A549 (cell line): ENCODE measurements at regions not wholly inside any gene's neighbourhood (a gene's known extent, or its start where the extent isn't known, plus 50 kb on each side); places are given as distances from the start of the nearest gene placed in this dataset.

ENCODE experiments used
- ATAC-seq, 2 experiments: fragments of 200-7000 bp in 1 of 2; fragments of >200 bp in 1 of 2; cut with Nextera tagmentation in 1 of 2; cut with Tn5 transposase in 1 of 2; 3 replicates each; pipeline versions ENCODE4 v1.8.0 to v1.9.1; 2018 to 2020; ENCODE audit warnings: mild to moderate bottlenecking in 1 of 2, moderate library complexity in 1 of 2
- CTCF ChIA-PET: fragments of 300-600 bp; sonication (Branson Sonifier 250); formaldehyde crosslinking; extraction: SDS; loops from one replicate; lab custom pipeline; 2021; ENCODE audit warnings: antibody characterized with exemption, inconsistent platforms; lab: Yijun Ruan, JAX
- POLR2A ChIA-PET: fragments of 350-600 bp; formaldehyde crosslinking; extraction: SDS; loops from one replicate; lab custom pipeline; 2021; ENCODE audit warnings: antibody characterized with exemption, inconsistent platforms; lab: Yijun Ruan, JAX
- DNase-seq, 2 experiments: peaks; one replicate each; pipeline versions ENCODE4 v3.0.0 to v3.0.0-alpha.2; 2011 to 2016; ENCODE audit warnings: low read depth in 1 of 2, low spot score in 1 of 2
- FAIRE-seq: peaks from 2 replicates; lab custom pipeline; 2011; peaks lifted over from hg19 to GRCh38; lab: Jason Lieb, UNC
- H3K27ac ChIP-seq, 2 experiments: fragments of >200 bp; sonication (Bioruptor Twin); formaldehyde crosslinking; 3 replicates each; pipeline ENCODE4 v1.5.1; 2016 to 2017
- H3K4me1 ChIP-seq: fragments of >200 bp; sonication (Bioruptor Twin); formaldehyde crosslinking; 3 replicates; pipeline ENCODE4 v1.6.1; 2016
- H3K4me2 ChIP-seq: fragments of >200 bp; sonication (Bioruptor Twin); formaldehyde crosslinking; 3 replicates; pipeline ENCODE4 v1.6.1; 2016
- H3K4me3 ChIP-seq: fragments of >200 bp; sonication (Bioruptor Twin); formaldehyde crosslinking; 3 replicates; pipeline ENCODE4 v1.5.1; 2016
- H3K9me3 ChIP-seq: fragments of >200 bp; sonication (Bioruptor Twin); formaldehyde crosslinking; 3 replicates; pipeline ENCODE4 v1.6.1; 2016
- BHLHE40 ChIP-seq: IDR thresholded peaks from 2 replicates; pipeline ENCODE4 v1.6.1; 2012; ENCODE audit warnings: low read depth, low read length, inconsistent platforms
- CBX2 ChIP-seq: fragments of 200-600 bp; sonication (generic); IDR thresholded peaks from 2 replicates; pipeline ENCODE4 v1.6.1; 2016; ENCODE audit warnings: low read depth, mild to moderate bottlenecking, borderline replicate concordance
- CEBPB ChIP-seq, 2 experiments: fragments of >200 bp in 1 of 2; sonication (Bioruptor Twin) in 1 of 2; formaldehyde crosslinking in 1 of 2; IDR thresholded peaks; 2 replicates each; pipeline ENCODE4 v1.6.1; 2012 to 2016
- CHD4 ChIP-seq: fragments of 200-600 bp; sonication (generic); IDR thresholded peaks from 2 replicates; pipeline ENCODE4 v1.6.1; 2016; ENCODE audit warnings: antibody characterized with exemption, mild to moderate bottlenecking, borderline replicate concordance
- EP300 ChIP-seq, 2 experiments: fragments of >200 bp; sonication (Bioruptor Twin); formaldehyde crosslinking; IDR thresholded peaks; 2 replicates in 1 of 2; 3 replicates in 1 of 2; pipeline ENCODE4 v1.6.1; 2016 to 2017
- ESRRA ChIP-seq: fragments of 150-350 bp; IDR thresholded peaks from 2 replicates; pipeline ENCODE4 v1.6.1; 2014; ENCODE audit warnings: mild to moderate bottlenecking, low read length, borderline replicate concordance
- FOSL2 ChIP-seq, 2 experiments: fragments of 450-650 bp in 1 of 2; fragments of >200 bp in 1 of 2; sonication (Bioruptor Twin) in 1 of 2; formaldehyde crosslinking; IDR thresholded peaks; 2 replicates each; pipeline versions ENCODE4 v1.5.0 to v1.6.1; 2016 to 2020; ENCODE audit warnings: mild to moderate bottlenecking in 1 of 2, moderate library complexity in 1 of 2
- GATA3 ChIP-seq: IDR thresholded peaks from 2 replicates; pipeline ENCODE4 v1.6.1; 2012; ENCODE audit warnings: borderline replicate concordance
- HEYL ChIP-seq: fragments of 250-450 bp; sonication (Bioruptor Pico); IDR thresholded peaks from 2 replicates; pipeline ENCODE4 v1.8.0; 2021; ENCODE audit warnings: mild to moderate bottlenecking, moderate library complexity
- HOXA7 ChIP-seq: fragments of 250-450 bp; sonication (Bioruptor Pico); IDR thresholded peaks from 2 replicates; pipeline ENCODE4 v1.5.0; 2020; ENCODE audit warnings: mild to moderate bottlenecking, moderate library complexity
- HOXB5 ChIP-seq: fragments of 250-450 bp; sonication (Bioruptor Pico); IDR thresholded peaks from 2 replicates; pipeline ENCODE4 v1.5.0; 2020; ENCODE audit warnings: mild to moderate bottlenecking, moderate library complexity
- MAFK ChIP-seq: fragments of 450-650 bp; IDR thresholded peaks from 2 replicates; pipeline ENCODE4 v1.6.1; 2014; ENCODE audit not compliant: partially characterized antibody
- NFE2L2 ChIP-seq: fragments of 150-350 bp; conservative IDR thresholded peaks from 2 replicates; pipeline ENCODE4 v1.6.1; 2014; ENCODE audit warnings: low read length
- NPAS2 ChIP-seq: fragments of 250-450 bp; sonication (Bioruptor Pico); IDR thresholded peaks from 2 replicates; pipeline ENCODE4 v1.8.0; 2022; ENCODE audit warnings: mild to moderate bottlenecking, moderate library complexity, borderline replicate concordance
- NR3C1 ChIP-seq: fragments of >200 bp; sonication (Bioruptor Twin); formaldehyde crosslinking; IDR thresholded peaks from 3 replicates; pipeline ENCODE4 v1.6.1; 2017
- PHF8 ChIP-seq: fragments of 200-600 bp; sonication (generic); IDR thresholded peaks from 2 replicates; pipeline ENCODE4 v1.6.1; 2016; ENCODE audit warnings: low read depth, mild to moderate bottlenecking, antibody characterized with exemption, moderate library complexity, borderline replicate concordance
- POLR2A ChIP-seq: IDR thresholded peaks from 2 replicates; pipeline ENCODE4 v1.6.1; 2012; ENCODE audit warnings: mild to moderate bottlenecking, low read length
- RFX5 ChIP-seq: fragments of 450-650 bp; IDR thresholded peaks from 2 replicates; pipeline ENCODE4 v1.7.1; 2014; ENCODE audit warnings: antibody characterized with exemption, mild to moderate bottlenecking, moderate library complexity
- RNF2 ChIP-seq: fragments of 200-600 bp; sonication (generic); IDR thresholded peaks from 2 replicates; pipeline ENCODE4 v1.6.1; 2016; ENCODE audit warnings: low read depth, mild to moderate bottlenecking, antibody characterized with exemption, moderate library complexity, borderline replicate concordance
- SMC3 ChIP-seq: fragments of >200 bp; sonication (Bioruptor Twin); formaldehyde crosslinking; IDR thresholded peaks from 3 replicates; pipeline ENCODE4 v1.6.1; 2018; ENCODE audit warnings: inconsistent platforms
- TFCP2L1 ChIP-seq: fragments of 250-450 bp; sonication (Bioruptor Pico); IDR thresholded peaks from 2 replicates; pipeline ENCODE4 v1.5.0; 2021; ENCODE audit warnings: mild to moderate bottlenecking
- TP53 ChIP-seq: fragments of 250-450 bp; sonication (Bioruptor Pico); IDR thresholded peaks from 2 replicates; pipeline ENCODE4 v1.5.0; 2021; ENCODE audit warnings: mild to moderate bottlenecking, moderate library complexity
- ZFP36 ChIP-seq: fragments of 450-650 bp; IDR thresholded peaks from 2 replicates; pipeline ENCODE4 v1.6.1; 2014; ENCODE audit warnings: borderline replicate concordance; ENCODE audit not compliant: partially characterized antibody
- WGBS: methylation state at CpG from one replicate; pipeline ENCODE4 v1.1.6; 2017; ENCODE audit errors: missing lambda C conversion rate; 5-methylcytosine and 5-hydroxymethylcytosine counted together
- TF ChIP-seq, protein P1 (sequence below): fragments of >200 bp; sonication (Bioruptor Twin); formaldehyde crosslinking; IDR thresholded peaks from 2 replicates; pipeline ENCODE4 v1.6.1; 2016
- TF ChIP-seq, protein P2 (sequence below): IDR thresholded peaks from 2 replicates; pipeline ENCODE4 v1.6.1; 2012
- TF ChIP-seq, protein P3 (sequence below): fragments of 250-450 bp; sonication (Bioruptor Pico); IDR thresholded peaks from 2 replicates; pipeline ENCODE4 v1.5.0; 2021; ENCODE audit warnings: mild to moderate bottlenecking, moderate library complexity, borderline replicate concordance
- TF ChIP-seq, protein P4 (sequence below): fragments of >200 bp; sonication (Bioruptor Twin); formaldehyde crosslinking; IDR thresholded peaks from 3 replicates; pipeline ENCODE4 v1.6.1; 2016
- TF ChIP-seq, protein P5 (sequence below): fragments of 250-450 bp; sonication (Bioruptor Pico); IDR thresholded peaks from 2 replicates; pipeline ENCODE4 v1.5.0; 2020; ENCODE audit warnings: low read depth, mild to moderate bottlenecking, moderate library complexity

DNA sequence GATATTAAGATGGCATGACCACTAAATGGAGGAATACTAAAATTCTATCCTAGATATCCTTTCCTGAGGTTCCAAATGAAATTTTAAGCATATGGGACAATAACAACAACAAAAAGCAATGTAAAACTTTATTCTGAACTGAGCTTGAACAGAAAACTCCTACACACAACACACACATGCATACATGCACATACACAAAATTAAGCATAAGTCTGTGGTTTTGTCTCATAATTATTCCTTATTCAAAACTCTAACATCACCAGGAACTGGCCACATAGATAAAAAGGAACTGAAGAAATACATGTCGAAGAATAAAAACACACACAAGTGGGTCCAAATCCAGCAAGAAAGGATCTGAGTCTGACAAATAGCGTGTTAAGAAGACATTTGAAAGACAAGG, 168.0 kb downstream of the COX18 start:
- POLR2A ChIA-PET = no interaction called here
- CTCF ChIA-PET = no interaction called here
- Histone ChIP-seq H3K27ac (no peak overlapping the region), H3K4me3 (no peak overlapping the region), H3K9me3 (no peaks in the 10 kb centered on the region), H3K4me1 (no peaks in the 10 kb centered on the region), H3K4me2 (no peak overlapping the region)
- no peak for FAIRE-seq
- TF ChIP-seq CEBPB (IDR thresholded peaks at IDR 0.05) = no peak
- TF ChIP-seq CHD4 = no peak
- TF ChIP-seq TP53 (CRISPR knock-in tag) = no peak
- TF ChIP-seq TFCP2L1 = no peak
- no peak for TF ChIP-seq NFE2L2
- no peak for TF ChIP-seq RFX5
- no peak for TF ChIP-seq ESRRA
- TF ChIP-seq NR3C1 = no peak
- no peak for TF ChIP-seq BHLHE40
- TF ChIP-seq, protein P1, sequence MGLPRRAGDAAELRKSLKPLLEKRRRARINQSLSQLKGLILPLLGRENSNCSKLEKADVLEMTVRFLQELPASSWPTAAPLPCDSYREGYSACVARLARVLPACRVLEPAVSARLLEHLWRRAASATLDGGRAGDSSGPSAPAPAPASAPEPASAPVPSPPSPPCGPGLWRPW = no peak
- TF ChIP-seq EP300 (IDR thresholded peaks at IDR 0.05) = no peak
- no peak for TF ChIP-seq HEYL (CRISPR knock-in tag)
- TF ChIP-seq, protein P2, sequence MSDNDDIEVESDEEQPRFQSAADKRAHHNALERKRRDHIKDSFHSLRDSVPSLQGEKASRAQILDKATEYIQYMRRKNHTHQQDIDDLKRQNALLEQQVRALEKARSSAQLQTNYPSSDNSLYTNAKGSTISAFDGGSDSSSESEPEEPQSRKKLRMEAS = no peak
- TF ChIP-seq, protein P3, sequence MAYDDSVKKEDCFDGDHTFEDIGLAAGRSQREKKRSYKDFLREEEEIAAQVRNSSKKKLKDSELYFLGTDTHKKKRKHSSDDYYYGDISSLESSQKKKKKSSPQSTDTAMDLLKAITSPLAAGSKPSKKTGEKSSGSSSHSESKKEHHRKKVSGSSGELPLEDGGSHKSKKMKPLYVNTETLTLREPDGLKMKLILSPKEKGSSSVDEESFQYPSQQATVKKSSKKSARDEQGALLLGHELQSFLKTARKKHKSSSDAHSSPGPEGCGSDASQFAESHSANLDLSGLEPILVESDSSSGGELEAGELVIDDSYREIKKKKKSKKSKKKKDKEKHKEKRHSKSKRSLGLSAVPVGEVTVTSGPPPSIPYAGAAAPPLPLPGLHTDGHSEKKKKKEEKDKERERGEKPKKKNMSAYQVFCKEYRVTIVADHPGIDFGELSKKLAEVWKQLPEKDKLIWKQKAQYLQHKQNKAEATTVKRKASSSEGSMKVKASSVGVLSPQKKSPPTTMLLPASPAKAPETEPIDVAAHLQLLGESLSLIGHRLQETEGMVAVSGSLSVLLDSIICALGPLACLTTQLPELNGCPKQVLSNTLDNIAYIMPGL = no peak
- TF ChIP-seq, protein P4, sequence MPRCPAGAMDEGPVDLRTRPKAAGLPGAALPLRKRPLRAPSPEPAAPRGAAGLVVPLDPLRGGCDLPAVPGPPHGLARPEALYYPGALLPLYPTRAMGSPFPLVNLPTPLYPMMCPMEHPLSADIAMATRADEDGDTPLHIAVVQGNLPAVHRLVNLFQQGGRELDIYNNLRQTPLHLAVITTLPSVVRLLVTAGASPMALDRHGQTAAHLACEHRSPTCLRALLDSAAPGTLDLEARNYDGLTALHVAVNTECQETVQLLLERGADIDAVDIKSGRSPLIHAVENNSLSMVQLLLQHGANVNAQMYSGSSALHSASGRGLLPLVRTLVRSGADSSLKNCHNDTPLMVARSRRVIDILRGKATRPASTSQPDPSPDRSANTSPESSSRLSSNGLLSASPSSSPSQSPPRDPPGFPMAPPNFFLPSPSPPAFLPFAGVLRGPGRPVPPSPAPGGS = no peak
- TF ChIP-seq FOSL2 (IDR thresholded peaks at IDR 0.05) = no peak
- no peak for TF ChIP-seq FOSL2 (CRISPR knock-in tag; IDR thresholded peaks at IDR 0.05)
- WGBS = 50% methylated on average over 2 of the region's 2 CpGs
- ATAC-seq = no peak
- DNase-seq = no peak

DNA sequence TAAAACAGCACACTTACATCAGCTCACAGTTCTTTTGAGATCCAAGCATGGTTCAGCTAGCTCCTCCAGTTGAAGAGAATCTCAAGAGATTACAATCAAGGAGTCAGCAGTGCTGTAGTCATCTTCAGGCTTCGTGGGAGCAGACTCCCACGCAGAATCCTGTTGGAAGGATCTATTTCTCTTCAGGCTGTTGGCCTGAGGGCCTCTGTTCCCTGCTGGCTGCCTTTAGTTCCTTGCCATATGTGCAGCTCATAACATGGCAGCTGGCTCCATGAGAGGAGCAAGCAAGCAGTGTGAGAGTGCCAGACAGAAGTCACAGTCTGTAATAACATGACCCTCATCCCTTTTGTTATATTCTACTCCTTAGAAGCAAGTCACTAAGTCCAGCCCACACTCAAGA, 168.6 kb downstream of the COX18 start:
- no peaks in the 10 kb centered on the region for H3K9me3 ChIP-seq
- ATAC-seq (no peak), DNase-seq (no peak), FAIRE-seq (no peak)
- TF ChIP-seq, protein P5, sequence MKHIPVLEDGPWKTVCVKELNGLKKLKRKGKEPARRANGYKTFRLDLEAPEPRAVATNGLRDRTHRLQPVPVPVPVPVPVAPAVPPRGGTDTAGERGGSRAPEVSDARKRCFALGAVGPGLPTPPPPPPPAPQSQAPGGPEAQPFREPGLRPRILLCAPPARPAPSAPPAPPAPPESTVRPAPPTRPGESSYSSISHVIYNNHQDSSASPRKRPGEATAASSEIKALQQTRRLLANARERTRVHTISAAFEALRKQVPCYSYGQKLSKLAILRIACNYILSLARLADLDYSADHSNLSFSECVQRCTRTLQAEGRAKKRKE (CRISPR knock-in tag) = no peak
- TF ChIP-seq POLR2A (no peak), HEYL (CRISPR knock-in tag) (no peak), GATA3 (no peak), NPAS2 (CRISPR knock-in tag) (no peak), RNF2 (no peak), NFE2L2 (no peak), ZFP36 (no peak), SMC3 (no peak), EP300 (IDR thresholded peaks at IDR 0.05) (no peak), PHF8 (no peak), HOXB5 (no peak), ESRRA (no peak), TP53 (CRISPR knock-in tag) (no peak), HOXA7 (no peak), NR3C1 (no peak), MAFK (no peak), CBX2 (no peak)
- ChIA-PET CTCF (no interaction called here), POLR2A (no interaction called here)
- H3K4me3 ChIP-seq = no peak overlapping the region
- H3K4me1 ChIP-seq = no peaks in the 10 kb centered on the region
- no peak overlapping the region for H3K27ac ChIP-seq
- no peak overlapping the region for H3K4me2 ChIP-seq
- WGBS = 14% methylated on average over 2 of the region's 2 CpGs
